KMS-11 (cell line): ENCODE measurements at regions not wholly inside any gene's neighbourhood (a gene's known extent, or its start where the extent isn't known, plus 50 kb on each side); places are given as distances from the start of the nearest gene placed in this dataset.
"Not testable (repeated sequence)": the region's sequence is repeated elsewhere in the genome, so short reads cannot be mapped to it uniquely, and the experiment has no call there.

ENCODE experiments used
- H2AFZ ChIP-seq: fragments of 200-600 bp; sonication (generic); 2 replicates; pipeline ENCODE4 v1.6.1; 2016; ENCODE audit warnings: antibody characterized with exemption, mixed run types, low read depth
- H3K27ac ChIP-seq: fragments of 200-600 bp; sonication (generic); 2 replicates; pipeline ENCODE4 v1.6.1; 2016; ENCODE audit warnings: mild to moderate bottlenecking, mixed run types
- H3K27me3 ChIP-seq: fragments of 200-600 bp; sonication (generic); 2 replicates; pipeline ENCODE4 v1.6.1; 2017; ENCODE audit warnings: mild to moderate bottlenecking, low read depth, mixed run types, moderate library complexity; ENCODE audit not compliant: insufficient read depth
- H3K36me3 ChIP-seq: fragments of 200-600 bp; sonication (generic); 2 replicates; pipeline ENCODE4 v1.6.1; 2017; ENCODE audit warnings: mild to moderate bottlenecking, mixed run types; ENCODE audit not compliant: insufficient read depth
- H3K4me1 ChIP-seq: fragments of 200-600 bp; sonication (generic); 2 replicates; pipeline ENCODE4 v1.6.1; 2016; ENCODE audit warnings: mild to moderate bottlenecking, low read depth, mixed run types; ENCODE audit not compliant: poor library complexity, severe bottlenecking
- H3K4me2 ChIP-seq: fragments of 200-600 bp; sonication (generic); 2 replicates; pipeline ENCODE4 v1.7.0; 2016; ENCODE audit warnings: mild to moderate bottlenecking, mixed run types
- H3K4me3 ChIP-seq: fragments of 200-600 bp; sonication (generic); IDR thresholded peaks from 2 replicates; pipeline ENCODE4 v1.6.1; 2017; ENCODE audit warnings: low read depth, low read length, mixed read lengths; ENCODE audit not compliant: insufficient read depth
- H3K79me2 ChIP-seq: fragments of 200-600 bp; sonication (generic); 2 replicates; pipeline ENCODE4 v1.6.1; 2016; ENCODE audit warnings: low read depth, mixed run types; ENCODE audit not compliant: insufficient read depth
- H3K9ac ChIP-seq: fragments of 200-600 bp; sonication (generic); 2 replicates; pipeline ENCODE4 v1.6.1; 2016; ENCODE audit warnings: mild to moderate bottlenecking, mixed run types
- H4K20me1 ChIP-seq: fragments of 200-600 bp; sonication (generic); 2 replicates; pipeline ENCODE4 v1.6.1; 2016; ENCODE audit warnings: mild to moderate bottlenecking, mixed run types; ENCODE audit not compliant: insufficient read depth
- TF ChIP-seq, protein P1 (sequence below): fragments of 200-600 bp; sonication (generic); conservative IDR thresholded peaks from 2 replicates; pipeline ENCODE4 v1.6.1; 2017; ENCODE audit warnings: low read depth, mild to moderate bottlenecking, antibody characterized with exemption, low read length, moderate library complexity, mixed read lengths

DNA sequence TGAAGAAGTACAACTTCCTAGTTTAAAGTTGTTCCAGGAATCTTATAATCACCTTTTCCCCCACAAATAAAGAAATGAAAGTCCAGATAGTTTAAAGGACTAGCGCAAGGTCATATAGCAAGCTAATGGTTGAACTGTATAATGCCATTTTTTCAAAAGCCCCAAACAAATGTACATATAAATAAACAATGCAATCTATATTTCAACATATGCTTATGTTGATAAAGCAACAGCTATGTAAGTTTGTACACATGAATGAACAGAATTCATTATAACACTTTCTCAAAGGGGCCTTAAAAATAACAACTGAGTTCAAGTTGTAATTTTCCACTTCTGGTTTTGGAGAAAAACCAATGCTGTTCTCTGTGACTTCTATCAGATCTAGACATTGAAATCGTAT lies 1628.6 kb downstream of the CDH8 start:
- no peaks in the 10 kb centered on the region for H3K27me3 ChIP-seq
- H3K4me1 ChIP-seq = no peaks in the 10 kb centered on the region
- no peaks in the 10 kb centered on the region for H4K20me1 ChIP-seq
- no peak overlapping the region for H3K4me3 ChIP-seq
- TF ChIP-seq, protein P1, sequence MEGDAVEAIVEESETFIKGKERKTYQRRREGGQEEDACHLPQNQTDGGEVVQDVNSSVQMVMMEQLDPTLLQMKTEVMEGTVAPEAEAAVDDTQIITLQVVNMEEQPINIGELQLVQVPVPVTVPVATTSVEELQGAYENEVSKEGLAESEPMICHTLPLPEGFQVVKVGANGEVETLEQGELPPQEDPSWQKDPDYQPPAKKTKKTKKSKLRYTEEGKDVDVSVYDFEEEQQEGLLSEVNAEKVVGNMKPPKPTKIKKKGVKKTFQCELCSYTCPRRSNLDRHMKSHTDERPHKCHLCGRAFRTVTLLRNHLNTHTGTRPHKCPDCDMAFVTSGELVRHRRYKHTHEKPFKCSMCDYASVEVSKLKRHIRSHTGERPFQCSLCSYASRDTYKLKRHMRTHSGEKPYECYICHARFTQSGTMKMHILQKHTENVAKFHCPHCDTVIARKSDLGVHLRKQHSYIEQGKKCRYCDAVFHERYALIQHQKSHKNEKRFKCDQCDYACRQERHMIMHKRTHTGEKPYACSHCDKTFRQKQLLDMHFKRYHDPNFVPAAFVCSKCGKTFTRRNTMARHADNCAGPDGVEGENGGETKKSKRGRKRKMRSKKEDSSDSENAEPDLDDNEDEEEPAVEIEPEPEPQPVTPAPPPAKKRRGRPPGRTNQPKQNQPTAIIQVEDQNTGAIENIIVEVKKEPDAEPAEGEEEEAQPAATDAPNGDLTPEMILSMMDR = no peak
- no peaks in the 10 kb centered on the region for H3K79me2 ChIP-seq
- H3K36me3 ChIP-seq = no peaks in the 10 kb centered on the region
- H3K4me2 ChIP-seq = no peak overlapping the region
- no peak overlapping the region for H2AFZ ChIP-seq
- H3K9ac ChIP-seq = no peak overlapping the region
- H3K27ac ChIP-seq = no peak overlapping the region

DNA sequence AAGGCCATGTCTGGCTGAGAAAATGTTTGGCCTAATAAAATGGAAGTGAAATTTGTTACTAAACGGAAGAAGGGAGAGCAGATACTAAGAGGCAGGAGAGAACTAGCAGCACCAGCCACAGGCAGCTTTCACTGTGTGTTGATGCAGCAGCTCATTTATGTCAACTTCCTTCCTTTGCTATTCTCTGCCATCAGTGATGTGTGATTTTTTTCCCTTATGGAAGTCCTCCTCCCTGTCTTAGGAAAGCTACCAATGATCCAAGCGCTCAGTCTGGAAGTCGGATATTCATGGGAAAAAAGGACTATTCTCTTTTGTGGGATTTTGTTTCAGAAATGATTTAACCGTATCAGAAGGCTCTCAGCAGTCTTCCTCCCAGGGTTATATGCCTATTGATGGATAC lies 1629.2 kb downstream of the CDH8 start:
- no peak overlapping the region for H3K9ac ChIP-seq
- no peak overlapping the region for H3K4me2 ChIP-seq
- H3K27me3 ChIP-seq = no peaks in the 10 kb centered on the region
- no peaks in the 10 kb centered on the region for H4K20me1 ChIP-seq
- no peaks in the 10 kb centered on the region for H3K79me2 ChIP-seq
- no peaks in the 10 kb centered on the region for H3K36me3 ChIP-seq
- H3K4me1 ChIP-seq = no peaks in the 10 kb centered on the region
- no peak overlapping the region for H3K27ac ChIP-seq
- TF ChIP-seq, protein P1 = no peak
- H3K4me3 ChIP-seq = no peak overlapping the region
- no peak overlapping the region for H2AFZ ChIP-seq

GRCh38 chr16:60405286-60405685 lies 1631.0 kb downstream of the CDH8 start:
- Histone ChIP-seq H4K20me1 (no peaks in the 10 kb centered on the region), H3K4me3 (no peak overlapping the region), H3K79me2 (no peaks in the 10 kb centered on the region), H2AFZ (no peak overlapping the region), H3K36me3 (no peaks in the 10 kb centered on the region), H3K4me2 (no peak overlapping the region), H3K9ac (no peak overlapping the region), H3K27ac (no peak overlapping the region), H3K4me1 (no peaks in the 10 kb centered on the region), H3K27me3 (no peaks in the 10 kb centered on the region)
- TF ChIP-seq, protein P1 = no peak

GRCh38 chr16:60404401-60404800 lies 1631.8 kb downstream of the CDH8 start:
- Histone ChIP-seq H3K36me3 (no peaks in the 10 kb centered on the region), H3K4me3 (no peak overlapping the region), H3K27ac (no peak overlapping the region), H3K27me3 (no peaks in the 10 kb centered on the region), H3K4me1 (no peaks in the 10 kb centered on the region), H2AFZ (no peak overlapping the region), H4K20me1 (no peaks in the 10 kb centered on the region), H3K4me2 (no peak overlapping the region), H3K9ac (no peak overlapping the region), H3K79me2 (no peaks in the 10 kb centered on the region)
- TF ChIP-seq, protein P1 = no peak

DNA sequence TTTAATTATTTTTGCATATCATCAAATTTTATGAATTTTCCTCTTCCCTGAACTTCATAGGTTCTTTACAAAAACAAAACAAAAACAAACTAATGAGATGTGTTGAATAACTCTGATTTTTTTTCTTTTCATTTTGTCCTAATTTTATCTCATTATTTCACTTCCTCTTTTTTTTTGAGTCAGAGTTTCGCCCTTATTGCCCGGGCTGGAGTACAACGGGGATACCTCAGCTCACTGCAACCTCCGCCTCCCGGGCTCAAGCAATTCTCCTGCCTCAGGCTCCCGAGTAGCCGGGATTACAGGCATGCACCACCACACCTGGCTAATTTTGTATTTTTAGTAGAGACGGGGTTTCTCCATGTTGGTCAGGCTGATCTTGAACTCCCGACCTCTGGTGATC lies 1633.3 kb downstream of the CDH8 start:
- not testable (repeated sequence) for H3K27me3 ChIP-seq, H3K4me1 ChIP-seq, H3K4me3 ChIP-seq, H2AFZ ChIP-seq, H3K27ac ChIP-seq, H4K20me1 ChIP-seq, H3K79me2 ChIP-seq, H3K36me3 ChIP-seq, H3K4me2 ChIP-seq, H3K9ac ChIP-seq
